Skeletal muscle cell (primary cell): ENCODE measurements at regions not wholly inside any gene's neighbourhood (a gene's known extent, or its start where the extent isn't known, plus 50 kb on each side); places are given as distances from the start of the nearest gene placed in this dataset.
"Not testable (repeated sequence)": the region's sequence is repeated elsewhere in the genome, so short reads cannot be mapped to it uniquely, and the experiment has no call there.

ENCODE experiments used
- DNase-seq: peaks from one replicate; pipeline ENCODE4 v3.0.0-alpha.2; 2010; ENCODE audit warnings: low read depth
- H3K4me3 ChIP-seq: 2 replicates; pipeline ENCODE4 v1.5.1; 2011; ENCODE audit warnings: low read depth, mild to moderate bottlenecking, control low read depth, low read length, moderate library complexity

- no peak for DNase-seq
- no peak overlapping the region for H3K4me3 ChIP-seq
Measured at GRCh38 chr7:25666671-25667060, 438.4 kb upstream of the NPVF start.

- DNase-seq, result no peak
- no peak overlapping the region for H3K4me3 ChIP-seq
Measured at GRCh38 chr7:25669281-25669781, 441.0 kb upstream of the NPVF start.

GRCh38 chr7:25669961-25670841, 441.9 kb upstream of the NPVF start:
- no peak overlapping the region for H3K4me3 ChIP-seq
- DNase-seq, result no peak

GRCh38 chr7:25671111-25671510, 442.8 kb upstream of the NPVF start:
- no peak for DNase-seq
- no peak overlapping the region for H3K4me3 ChIP-seq

GRCh38 chr7:25672496-25672895, 444.2 kb upstream of the NPVF start:
- DNase-seq, result no peak
- H3K4me3 ChIP-seq, result no peak overlapping the region

GRCh38 chr7:25675789-25676474, 447.6 kb upstream of the NPVF start:
- no peak overlapping the region for H3K4me3 ChIP-seq
- no peak for DNase-seq

GRCh38 chr7:25677595-25677994, 449.3 kb upstream of the NPVF start:
- no peak for DNase-seq
- no peak overlapping the region for H3K4me3 ChIP-seq

- no peak for DNase-seq
- no peak overlapping the region for H3K4me3 ChIP-seq
Measured at GRCh38 chr7:25678215-25678614, 449.9 kb upstream of the NPVF start.

GRCh38 chr7:25680636-25681035, 452.4 kb upstream of the NPVF start:
- no peak for DNase-seq
- no peak overlapping the region for H3K4me3 ChIP-seq

- no peak overlapping the region for H3K4me3 ChIP-seq
- DNase-seq, result no peak
Measured at GRCh38 chr7:25684360-25684759, 456.1 kb upstream of the NPVF start.

GRCh38 chr7:25686493-25686892, 458.2 kb upstream of the NPVF start:
- no peak overlapping the region for H3K4me3 ChIP-seq
- DNase-seq, result no peak

GRCh38 chr7:25694211-25694610, 457.8 kb upstream of the NFE2L3 start:
- H3K4me3 ChIP-seq, result no peak overlapping the region
- DNase-seq, result no peak

GRCh38 chr7:25694699-25695098, 457.3 kb upstream of the NFE2L3 start:
- DNase-seq, result no peak
- H3K4me3 ChIP-seq, result no peak overlapping the region

- no peak overlapping the region for H3K4me3 ChIP-seq
- DNase-seq, result no peak
Measured at GRCh38 chr7:25696571-25696970, 455.4 kb upstream of the NFE2L3 start.

GRCh38 chr7:25698451-25699113, 453.4 kb upstream of the NFE2L3 start:
- H3K4me3 ChIP-seq, result no peak overlapping the region
- no peak for DNase-seq

- DNase-seq, H3K4me3 ChIP-seq: not testable (repeated sequence)
Measured at GRCh38 chr7:25700141-25700540, 451.9 kb upstream of the NFE2L3 start.

- DNase-seq, result no peak
- no peak overlapping the region for H3K4me3 ChIP-seq
Measured at GRCh38 chr7:25704413-25704812, 447.6 kb upstream of the NFE2L3 start.

- H3K4me3 ChIP-seq, result no peak overlapping the region
- DNase-seq, result no peak
Measured at GRCh38 chr7:25706764-25707163, 445.2 kb upstream of the NFE2L3 start.

- peak; percentile 4 for DNase-seq
- no peak overlapping the region for H3K4me3 ChIP-seq
Measured at GRCh38 chr7:25707768-25708620, 444.0 kb upstream of the NFE2L3 start.
